K562 (cell line): ENCODE measurements at regions not wholly inside any gene's neighbourhood (a gene's known extent, or its start where the extent isn't known, plus 50 kb on each side); places are given as distances from the start of the nearest gene placed in this dataset.

ENCODE experiments used
- ATAC-seq: fragments of 200-7000 bp; cut with Tn5 transposase; 3 replicates; pipeline ENCODE4 v1.9.1; 2020; ENCODE audit warnings: moderate library complexity
- BruUV-seq: library from RNA; stranded (reverse); fragments of 400-500 nt; replicated peaks from 2 replicates; lab custom pipeline; 2021; lab: Mats Ljungman, UMichigan
- CTCF ChIA-PET: fragments of 300-600 bp; formaldehyde crosslinking; extraction: SDS; loops from one replicate; lab custom pipeline; 2021; ENCODE audit warnings: low intra/inter-chr PET ratio; lab: Yijun Ruan, JAX
- POLR2A ChIA-PET: fragments of 300-600, 350-650 bp; sonication (Branson Sonifier 250); formaldehyde crosslinking; extraction: SDS; loops from one replicate; lab custom pipeline; 2021; ENCODE audit warnings: antibody characterized with exemption, inconsistent platforms; lab: Yijun Ruan, JAX
- DNase-seq, 4 experiments: peaks; one replicate each; pipeline versions ENCODE4 v3.0.0 to v3.0.0-alpha.2; 2011 to 2018; ENCODE audit warnings: low spot score in 3 of 4, mixed read lengths in 3 of 4; ENCODE audit errors: extremely low read depth in 1 of 4
- FAIRE-seq: peaks from 2 replicates; lab custom pipeline; 2011; peaks lifted over from hg19 to GRCh38; lab: Jason Lieb, UNC
- H2AFZ ChIP-seq: 2 replicates; pipeline ENCODE4 v1.6.0; 2011; ENCODE audit warnings: low read depth, low read length, control low read depth, inconsistent platforms
- H3K27ac ChIP-seq: fragments of 200-600 bp; 3 replicates; pipeline ENCODE4 v1.8.0; 2011; ENCODE audit warnings: low read depth, mild to moderate bottlenecking, control low read depth, inconsistent platforms, low read length, moderate library complexity, mixed read lengths; ENCODE audit errors: extremely low read depth
- H3K27me3 ChIP-seq, 2 experiments: fragments of 300-600 bp in 1 of 2; 2 replicates in 1 of 2; 3 replicates in 1 of 2; pipeline versions ENCODE4 v1.6.0 to v1.8.0; 2011; ENCODE audit warnings: inconsistent platforms in 2 of 2, low read length in 2 of 2, mild to moderate bottlenecking in 1 of 2, mixed read lengths in 1 of 2, moderate library complexity in 1 of 2; ENCODE audit not compliant: control insufficient read depth in 2 of 2, insufficient read depth in 2 of 2
- H3K36me3 ChIP-seq: fragments of 300-600 bp; 3 replicates; pipeline ENCODE4 v1.8.0; 2011; ENCODE audit warnings: mild to moderate bottlenecking, low read length, inconsistent platforms; ENCODE audit not compliant: control insufficient read depth, insufficient read depth
- H3K4me1 ChIP-seq, 2 experiments: fragments of 200-600 bp in 1 of 2; replicated peaks in 1 of 2; 2 replicates in 1 of 2; 3 replicates in 1 of 2; pipeline versions ENCODE4 v1.5.1 to v1.8.0; 2011; ENCODE audit warnings: inconsistent platforms in 2 of 2, low read length in 2 of 2, mild to moderate bottlenecking in 1 of 2, mixed read lengths in 1 of 2, moderate library complexity in 1 of 2; ENCODE audit not compliant: control insufficient read depth in 2 of 2, insufficient read depth in 2 of 2
- H3K4me2 ChIP-seq: 2 replicates; pipeline ENCODE4 v1.6.1; 2011; ENCODE audit warnings: low read length, control low read depth, inconsistent platforms, mixed read lengths; ENCODE audit not compliant: insufficient read depth
- H3K4me3 ChIP-seq: fragments of 200-600 bp; sonication (generic), shearing (Covaris generic); 2 replicates; pipeline ENCODE4 v1.5.1; 2016; ENCODE audit warnings: control low read depth, inconsistent platforms
- H3K79me2 ChIP-seq: fragments of 200-600 bp; 3 replicates; pipeline ENCODE4 v1.8.0; 2011; ENCODE audit warnings: low read length, inconsistent platforms; ENCODE audit not compliant: control insufficient read depth, insufficient read depth
- H3K9ac ChIP-seq, 2 experiments: 2 replicates each; pipeline versions ENCODE4 v1.6.0 to v1.6.1; 2011; ENCODE audit warnings: low read depth in 2 of 2, low read length in 2 of 2, control low read depth in 1 of 2, inconsistent platforms in 1 of 2, mild to moderate bottlenecking in 1 of 2, mixed read lengths in 1 of 2; ENCODE audit not compliant: insufficient read depth in 1 of 2
- H3K9me1 ChIP-seq: one replicate; pipeline ENCODE4 v1.6.0; 2011; ENCODE audit warnings: inconsistent platforms, mild to moderate bottlenecking, low read length, moderate library complexity; ENCODE audit not compliant: control insufficient read depth, insufficient read depth
- H3K9me3 ChIP-seq: replicated peaks from 2 replicates; pipeline ENCODE4 v1.5.1; 2011; ENCODE audit warnings: low read depth, low read length, inconsistent platforms; ENCODE audit not compliant: control insufficient read depth, insufficient read depth
- H4K20me1 ChIP-seq: replicated peaks from 2 replicates; pipeline ENCODE4 v1.6.1; 2011; ENCODE audit warnings: low read length, inconsistent platforms, mixed read lengths; ENCODE audit not compliant: control insufficient read depth, insufficient read depth
- DIDO1 ChIP-seq: fragments of 450-650 bp; IDR thresholded peaks from 2 replicates; pipeline ENCODE4 v1.6.1; 2016; ENCODE audit warnings: low read depth, missing biosample characterization, missing genetic modification characterization
- FOXP4 ChIP-seq: sonication (generic); formaldehyde crosslinking; IDR thresholded peaks from 2 replicates; pipeline ENCODE4 v1.8.0; 2022; ENCODE audit warnings: mild to moderate bottlenecking, missing genetic modification reagents, borderline replicate concordance
- MYBL2 ChIP-seq, 2 experiments: fragments of 450-650 bp in 1 of 2; sonication (generic) in 1 of 2; formaldehyde crosslinking in 1 of 2; IDR thresholded peaks; 2 replicates each; pipeline versions ENCODE4 v1.6.1 to v1.8.1; 2017 to 2022; ENCODE audit warnings: borderline replicate concordance in 1 of 2, inconsistent platforms in 1 of 2, low read depth in 1 of 2, mild to moderate bottlenecking in 1 of 2, missing genetic modification reagents in 1 of 2, moderate library complexity in 1 of 2
- NONO ChIP-seq, 2 experiments: fragments of 200-400 bp in 1 of 2; fragments of 450-650 bp in 1 of 2; formaldehyde crosslinking in 1 of 2; IDR thresholded peaks; 2 replicates each; pipeline ENCODE4 v1.6.1; 2017; ENCODE audit warnings: low read depth in 2 of 2, mild to moderate bottlenecking in 2 of 2, moderate library complexity in 2 of 2, low read length in 1 of 2
- NR1H2 ChIP-seq: sonication (generic); formaldehyde crosslinking; IDR thresholded peaks from 2 replicates; pipeline ENCODE4 v1.4.0; 2020; ENCODE audit warnings: mild to moderate bottlenecking, missing genetic modification reagents
- PHB ChIP-seq: fragments of 250-450 bp; sonication (Bioruptor Pico); IDR thresholded peaks from 2 replicates; pipeline ENCODE4 v1.5.0; 2021
- POLR2G ChIP-seq: fragments of 200-400 bp; formaldehyde crosslinking; IDR thresholded peaks from 2 replicates; pipeline ENCODE4 v1.6.1; 2017; ENCODE audit warnings: low read depth, mild to moderate bottlenecking, antibody characterized with exemption, low read length, moderate library complexity
- PYGO2 ChIP-seq: fragments of 450-650 bp; IDR thresholded peaks from 2 replicates; pipeline ENCODE4 v1.6.1; 2016; ENCODE audit warnings: mild to moderate bottlenecking, missing genetic modification characterization, moderate library complexity, missing compliant biosample characterization
- SOX6 ChIP-seq: fragments of 450-650 bp; IDR thresholded peaks from 2 replicates; pipeline ENCODE4 v1.6.1; 2014; ENCODE audit warnings: mild to moderate bottlenecking
- SP2 ChIP-seq: IDR thresholded peaks from 2 replicates; pipeline ENCODE4 v1.6.1; 2011; ENCODE audit warnings: mild to moderate bottlenecking, low read depth, low read length, moderate library complexity; ENCODE audit not compliant: poor library complexity, severe bottlenecking; ENCODE audit errors: extremely low read depth
- XRCC5 ChIP-seq: fragments of 200-400 bp; formaldehyde crosslinking; IDR thresholded peaks from 2 replicates; pipeline ENCODE4 v1.6.1; 2017; ENCODE audit warnings: low read depth, mild to moderate bottlenecking, low read length
- in situ Hi-C: fragments of 300-500 bp; cut with MboI; formaldehyde crosslinking; loops from 4 replicates; pipeline ENCODE4 v1.15.0; 2018; ENCODE audit warnings: inconsistent platforms, mixed read lengths
- intact Hi-C: fragments of 100-400 bp; cut with micrococcal nuclease; formaldehyde crosslinking; loops from 2 replicates; pipeline ENCODE4 v1.14.2; 2022
- TF ChIP-seq, protein P1 (sequence below), 2 experiments: fragments of 450-650 bp; formaldehyde crosslinking in 1 of 2; IDR thresholded peaks; 2 replicates each; pipeline versions ENCODE4 v1.4.0 to v1.6.1; 2014 to 2020; ENCODE audit warnings: mild to moderate bottlenecking in 2 of 2, borderline replicate concordance in 1 of 2, low read depth in 1 of 2

- no peak for TF ChIP-seq PYGO2 (tag)
- no peak for TF ChIP-seq PHB (CRISPR knock-in tag)
- TF ChIP-seq DIDO1 (tag), result no peak
- no peak for TF ChIP-seq POLR2G
- no peak for TF ChIP-seq MYBL2 (IDR thresholded peaks at IDR 0.05; ENCODE audit: low read depth)
- no peak for TF ChIP-seq MYBL2 (CRISPR knock-in tag; IDR thresholded peaks at IDR 0.05; ENCODE audit: borderline replicate concordance)
- TF ChIP-seq SOX6, result no peak
Measured at GRCh38 chr7:45998506-45998905, 77.4 kb upstream of the IGFBP3 start (continued).

DNA sequence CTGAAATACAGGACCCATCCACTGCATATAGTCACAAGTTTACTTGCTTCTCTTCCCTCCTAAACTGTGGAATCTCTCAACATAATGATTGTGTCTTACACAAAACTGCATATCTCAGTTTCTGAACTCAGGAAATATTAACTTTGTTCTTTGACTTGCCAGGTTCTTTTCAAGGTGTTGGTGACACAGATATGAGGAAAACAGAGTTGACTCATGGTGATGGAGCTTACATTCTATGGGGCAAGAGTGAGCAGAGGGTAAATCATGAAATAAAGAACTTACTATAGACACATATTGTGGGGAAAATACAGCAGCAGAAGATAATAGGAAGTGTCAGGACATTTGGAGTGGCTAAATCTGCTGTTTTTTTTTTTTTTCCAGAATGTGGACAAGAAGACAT lies 72.5 kb upstream of the IGFBP3 start:
- in situ Hi-C loops (no loop called here), intact Hi-C loops (no loop called here)
- no peak overlapping the region for H3K9ac ChIP-seq
- POLR2A ChIA-PET, result no interaction called here
- H3K79me2 ChIP-seq, result no peaks in the 10 kb centered on the region
- H3K9me3 ChIP-seq, result no peaks in the 10 kb centered on the region
- no peaks in the 10 kb centered on the region for H3K27me3 ChIP-seq
- CTCF ChIA-PET, result no interaction called here
- FAIRE-seq, result no peak
- no peaks in the 10 kb centered on the region for H3K36me3 ChIP-seq
- H3K27ac ChIP-seq, result no peak overlapping the region
- H3K4me3 ChIP-seq, result no peak overlapping the region
- BruUV-seq, result no TSS peak
- no peaks in the 10 kb centered on the region for H3K4me1 ChIP-seq
- no peaks in the 10 kb centered on the region for H4K20me1 ChIP-seq
- H2AFZ ChIP-seq, result no peak overlapping the region
- no peak for ATAC-seq
- no peak for DNase-seq
- no peak overlapping the region for H3K4me2 ChIP-seq
- H3K9me1 ChIP-seq, result no peaks in the 10 kb centered on the region
- TF ChIP-seq NONO (IDR thresholded peaks at IDR 0.05; ENCODE audit: low read depth in 2 of 2, low read length in 1 of 2) (no peak), NR1H2 (no peak), SP2 (no peak), FOXP4 (CRISPR knock-in tag) (no peak), XRCC5 (no peak)
- TF ChIP-seq, protein P1, sequence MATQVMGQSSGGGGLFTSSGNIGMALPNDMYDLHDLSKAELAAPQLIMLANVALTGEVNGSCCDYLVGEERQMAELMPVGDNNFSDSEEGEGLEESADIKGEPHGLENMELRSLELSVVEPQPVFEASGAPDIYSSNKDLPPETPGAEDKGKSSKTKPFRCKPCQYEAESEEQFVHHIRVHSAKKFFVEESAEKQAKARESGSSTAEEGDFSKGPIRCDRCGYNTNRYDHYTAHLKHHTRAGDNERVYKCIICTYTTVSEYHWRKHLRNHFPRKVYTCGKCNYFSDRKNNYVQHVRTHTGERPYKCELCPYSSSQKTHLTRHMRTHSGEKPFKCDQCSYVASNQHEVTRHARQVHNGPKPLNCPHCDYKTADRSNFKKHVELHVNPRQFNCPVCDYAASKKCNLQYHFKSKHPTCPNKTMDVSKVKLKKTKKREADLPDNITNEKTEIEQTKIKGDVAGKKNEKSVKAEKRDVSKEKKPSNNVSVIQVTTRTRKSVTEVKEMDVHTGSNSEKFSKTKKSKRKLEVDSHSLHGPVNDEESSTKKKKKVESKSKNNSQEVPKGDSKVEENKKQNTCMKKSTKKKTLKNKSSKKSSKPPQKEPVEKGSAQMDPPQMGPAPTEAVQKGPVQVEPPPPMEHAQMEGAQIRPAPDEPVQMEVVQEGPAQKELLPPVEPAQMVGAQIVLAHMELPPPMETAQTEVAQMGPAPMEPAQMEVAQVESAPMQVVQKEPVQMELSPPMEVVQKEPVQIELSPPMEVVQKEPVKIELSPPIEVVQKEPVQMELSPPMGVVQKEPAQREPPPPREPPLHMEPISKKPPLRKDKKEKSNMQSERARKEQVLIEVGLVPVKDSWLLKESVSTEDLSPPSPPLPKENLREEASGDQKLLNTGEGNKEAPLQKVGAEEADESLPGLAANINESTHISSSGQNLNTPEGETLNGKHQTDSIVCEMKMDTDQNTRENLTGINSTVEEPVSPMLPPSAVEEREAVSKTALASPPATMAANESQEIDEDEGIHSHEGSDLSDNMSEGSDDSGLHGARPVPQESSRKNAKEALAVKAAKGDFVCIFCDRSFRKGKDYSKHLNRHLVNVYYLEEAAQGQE (IDR thresholded peaks at IDR 0.05; ENCODE audit: borderline replicate concordance), result no peak
- TF ChIP-seq, protein P1 (CRISPR knock-in tag; IDR thresholded peaks at IDR 0.05; ENCODE audit: low read depth), result no peak
